Esophagus muscularis mucosa (tissue), 3 donors: ENCODE measurements at regions not wholly inside any gene's neighbourhood (a gene's known extent, or its start where the extent isn't known, plus 50 kb on each side); places are given as distances from the start of the nearest gene placed in this dataset.

Experiments
- POLR2AphosphoS5 ChIP-seq, 2 donors: sonication (generic); formaldehyde crosslinking; IDR thresholded peaks; one replicate each; pipeline ENCODE4 v1.6.1; 2017; ENCODE audit warnings: antibody characterized with exemption in 2 of 2
- TF ChIP-seq, protein P1 (sequence below), 3 experiments: fragments of 200-600 bp in 2 of 3; fragments of 450-650 bp in 1 of 3; sonication (generic) in 2 of 3; IDR thresholded peaks; one replicate each; pipeline ENCODE4 v1.5.1; 2017 to 2019; ENCODE audit warnings: antibody characterized with exemption in 3 of 3, mild to moderate bottlenecking in 2 of 3, moderate library complexity in 1 of 3

DNA sequence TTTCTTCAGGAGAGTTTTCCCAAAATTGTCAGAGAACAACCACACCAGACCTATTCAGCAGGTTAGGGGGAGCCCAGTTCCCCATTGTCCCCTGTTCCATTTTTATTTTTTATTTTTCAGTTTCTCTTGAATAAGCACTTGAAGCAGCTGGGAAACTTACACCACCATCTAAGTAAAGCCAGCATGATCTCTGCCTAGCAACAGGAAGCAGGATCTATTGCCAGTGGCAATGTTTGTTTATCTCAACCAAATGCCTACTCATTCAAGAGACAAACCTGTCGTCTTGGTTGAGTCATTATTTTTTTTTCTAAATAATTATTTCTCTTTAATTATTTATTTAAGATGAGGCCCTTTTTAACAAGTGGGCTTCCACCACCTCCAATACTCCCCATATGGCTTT is 379.3 kb downstream of the PLK2 start:
- TF ChIP-seq, protein P1, sequence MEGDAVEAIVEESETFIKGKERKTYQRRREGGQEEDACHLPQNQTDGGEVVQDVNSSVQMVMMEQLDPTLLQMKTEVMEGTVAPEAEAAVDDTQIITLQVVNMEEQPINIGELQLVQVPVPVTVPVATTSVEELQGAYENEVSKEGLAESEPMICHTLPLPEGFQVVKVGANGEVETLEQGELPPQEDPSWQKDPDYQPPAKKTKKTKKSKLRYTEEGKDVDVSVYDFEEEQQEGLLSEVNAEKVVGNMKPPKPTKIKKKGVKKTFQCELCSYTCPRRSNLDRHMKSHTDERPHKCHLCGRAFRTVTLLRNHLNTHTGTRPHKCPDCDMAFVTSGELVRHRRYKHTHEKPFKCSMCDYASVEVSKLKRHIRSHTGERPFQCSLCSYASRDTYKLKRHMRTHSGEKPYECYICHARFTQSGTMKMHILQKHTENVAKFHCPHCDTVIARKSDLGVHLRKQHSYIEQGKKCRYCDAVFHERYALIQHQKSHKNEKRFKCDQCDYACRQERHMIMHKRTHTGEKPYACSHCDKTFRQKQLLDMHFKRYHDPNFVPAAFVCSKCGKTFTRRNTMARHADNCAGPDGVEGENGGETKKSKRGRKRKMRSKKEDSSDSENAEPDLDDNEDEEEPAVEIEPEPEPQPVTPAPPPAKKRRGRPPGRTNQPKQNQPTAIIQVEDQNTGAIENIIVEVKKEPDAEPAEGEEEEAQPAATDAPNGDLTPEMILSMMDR (IDR thresholded peaks at IDR 0.05): no peak
- no peak for TF ChIP-seq POLR2AphosphoS5 (IDR thresholded peaks at IDR 0.05)
